Left ventricle myocardium superior (tissue), 1 donor: ENCODE measurements at regions not wholly inside any gene's neighbourhood (a gene's known extent, or its start where the extent isn't known, plus 50 kb on each side); places are given as distances from the start of the nearest gene placed in this dataset.
"Not testable (repeated sequence)": the region's sequence is repeated elsewhere in the genome, so short reads cannot be mapped to it uniquely, and the experiment has no call there.

Experiments used
- ATAC-seq: fragments of 200-7000 bp; cut with Tn5 transposase; one replicate; pipeline ENCODE4 v1.9.1; 2020; ENCODE audit warnings: mild to moderate bottlenecking, moderate library complexity
- DNase-seq: peaks from one replicate; pipeline ENCODE4 v3.0.0-alpha.2; 2020
- intact Hi-C: fragments of 100-400 bp; cut with micrococcal nuclease; formaldehyde crosslinking; loops from one replicate; pipeline ENCODE4 v1.11.0; 2022
- donor health status: DM: no; HTN: yes; CAD: no; lungs with severe emphysema.

- intact Hi-C loops, result no loop called here
- ATAC-seq, result no peak
- no peak for DNase-seq
Measured at GRCh38 chr3:147173257-147173656, 233.1 kb downstream of the ZIC4 start.

GRCh38 chr3:147162743-147163142 lies 243.6 kb downstream of the ZIC4 start:
- DNase-seq (no peak), ATAC-seq (no peak)
- intact Hi-C loops, result no loop called here

GRCh38 chr3:147161833-147162232 lies 244.5 kb downstream of the ZIC4 start:
- no peak for DNase-seq
- intact Hi-C loops, result no loop called here
- no peak for ATAC-seq

- DNase-seq (no peak), ATAC-seq (no peak)
- intact Hi-C loops, result no loop called here
Measured at GRCh38 chr3:147160984-147161383, 245.4 kb downstream of the ZIC4 start.

- no peak for ATAC-seq
- intact Hi-C loops, result no loop called here
- DNase-seq, result no peak
Measured at GRCh38 chr3:147159141-147159540, 247.2 kb downstream of the ZIC4 start.

- no peak for ATAC-seq
- intact Hi-C loops, result no loop called here
- no peak for DNase-seq
Measured at GRCh38 chr3:147157631-147158030, 248.7 kb downstream of the ZIC4 start.

- intact Hi-C loops, DNase-seq, ATAC-seq: not testable (repeated sequence)
Measured at GRCh38 chr3:147154988-147155387, 251.4 kb downstream of the ZIC4 start.

GRCh38 chr3:147153830-147154539 lies 252.4 kb downstream of the ZIC4 start:
- ATAC-seq (no peak), DNase-seq (no peak)
- intact Hi-C loops, result no loop called here

- intact Hi-C loops, result no loop called here
- ATAC-seq (no peak), DNase-seq (no peak)
Measured at GRCh38 chr3:147152476-147152875, 253.9 kb downstream of the ZIC4 start.

- intact Hi-C loops, result no loop called here
- DNase-seq, result no peak
- no peak for ATAC-seq
Measured at GRCh38 chr3:147141516-147142288, 264.6 kb downstream of the ZIC4 start.

- intact Hi-C loops, result no loop called here
- no peak for DNase-seq
- ATAC-seq, result no peak
Measured at GRCh38 chr3:147139341-147139740, 267.0 kb downstream of the ZIC4 start.

GRCh38 chr3:147132168-147132567 lies 274.2 kb downstream of the ZIC4 start:
- no peak for ATAC-seq
- intact Hi-C loops, result no loop called here

GRCh38 chr3:147130461-147130860 lies 275.9 kb downstream of the ZIC4 start:
- DNase-seq (no peak), ATAC-seq (no peak)
- intact Hi-C loops, result no loop called here

More at GRCh38 chr3:147132168-147132567, 274.2 kb downstream of the ZIC4 start:
- no peak for DNase-seq

GRCh38 chr3:147129665-147130064 lies 276.7 kb downstream of the ZIC4 start:
- DNase-seq, result no peak
- intact Hi-C loops, result no loop called here
- ATAC-seq, result no peak

- intact Hi-C loops, result no loop called here
- ATAC-seq (no peak), DNase-seq (no peak)
Measured at GRCh38 chr3:147122350-147122749, 284.0 kb downstream of the ZIC4 start.

GRCh38 chr3:147119989-147120388 lies 286.4 kb downstream of the ZIC4 start:
- no peak for ATAC-seq
- intact Hi-C loops, result no loop called here
- no peak for DNase-seq

- ATAC-seq (no peak), DNase-seq (no peak)
- intact Hi-C loops, result no loop called here
Measured at GRCh38 chr3:147119346-147119745, 287.0 kb downstream of the ZIC4 start.

- no peak for DNase-seq
- intact Hi-C loops, result no loop called here
- ATAC-seq, result no peak
Measured at GRCh38 chr3:147118611-147119010, 287.7 kb downstream of the ZIC4 start.

GRCh38 chr3:147117631-147118030 lies 288.7 kb downstream of the ZIC4 start:
- intact Hi-C loops, result no loop called here
- ATAC-seq (no peak), DNase-seq (no peak)

GRCh38 chr3:147113293-147114044 lies 292.9 kb downstream of the ZIC4 start:
- ATAC-seq (no peak), DNase-seq (no peak)
- intact Hi-C loops, result no loop called here
